ENCODE measurements at regions not wholly inside any gene's neighbourhood (a gene's known extent, or its start where the extent isn't known, plus 50 kb on each side); places are given as distances from the start of the nearest gene placed in this dataset.

DNA sequence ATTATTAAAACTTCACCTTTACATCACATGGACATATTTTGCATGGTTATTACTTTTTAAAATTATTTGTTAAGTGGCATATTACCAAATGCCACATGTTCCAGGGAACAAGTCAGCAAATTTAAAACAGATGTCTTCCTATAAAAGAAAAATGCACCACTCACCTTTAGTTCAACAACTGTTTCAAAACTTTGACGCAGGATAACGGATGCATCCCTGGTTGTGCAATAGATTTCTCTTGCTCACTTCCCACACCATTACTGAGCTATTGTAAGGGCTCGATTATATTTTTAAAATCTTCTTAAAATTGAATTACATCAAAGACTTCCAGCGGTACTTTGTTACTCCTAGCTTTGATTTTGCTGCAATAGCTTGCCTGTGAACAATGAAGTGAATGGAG is 93.0 kb upstream of the ARHGAP24 start:
- ChIA-PET POLR2A (no interaction called here), CTCF (no interaction called here)
- H3K4me3 Mint-ChIP-seq = no peak overlapping the region
- H3K27me3 Mint-ChIP-seq (ENCODE audit: low read depth) = no peaks in the 10 kb centered on the region
- ATAC-seq (no peak), DNase-seq (no peak)
- peaks cover 3% of the 10 kb centered on the region for H3K9me3 Mint-ChIP-seq (ENCODE audit: insufficient read depth)
- H3K36me3 Mint-ChIP-seq (ENCODE audit: low read depth) = no peaks in the 10 kb centered on the region
- no peaks in the 10 kb centered on the region for H3K4me1 Mint-ChIP-seq (ENCODE audit: low read depth)
- H3K27ac Mint-ChIP-seq = no peak overlapping the region

GRCh38 chr4:85391071-85391470 is 83.9 kb upstream of the ARHGAP24 start:
- H3K4me1 Mint-ChIP-seq (ENCODE audit: low read depth) = no peaks in the 10 kb centered on the region
- H3K27me3 Mint-ChIP-seq (ENCODE audit: low read depth) = no peaks in the 10 kb centered on the region
- CTCF ChIA-PET = no interaction called here
- POLR2A ChIA-PET = no interaction called here
- DNase-seq (no peak), ATAC-seq (no peak)
- H3K27ac Mint-ChIP-seq = no peak overlapping the region
- no peak overlapping the region for H3K4me3 Mint-ChIP-seq
- no peaks in the 10 kb centered on the region for H3K9me3 Mint-ChIP-seq (ENCODE audit: insufficient read depth)
- H3K36me3 Mint-ChIP-seq (ENCODE audit: low read depth) = no peaks in the 10 kb centered on the region

GRCh38 chr4:85391589-85392410 is 83.2 kb upstream of the ARHGAP24 start:
- H3K36me3 Mint-ChIP-seq (ENCODE audit: low read depth) = no peaks in the 10 kb centered on the region
- no peaks in the 10 kb centered on the region for H3K4me1 Mint-ChIP-seq (ENCODE audit: low read depth)
- no peaks in the 10 kb centered on the region for H3K9me3 Mint-ChIP-seq (ENCODE audit: insufficient read depth)
- CTCF ChIA-PET = no interaction called here
- H3K4me3 Mint-ChIP-seq = no peak overlapping the region
- POLR2A ChIA-PET = no interaction called here
- no peak for DNase-seq
- H3K27ac Mint-ChIP-seq = no peak overlapping the region
- ATAC-seq = no peak
- no peaks in the 10 kb centered on the region for H3K27me3 Mint-ChIP-seq (ENCODE audit: low read depth)

DNA sequence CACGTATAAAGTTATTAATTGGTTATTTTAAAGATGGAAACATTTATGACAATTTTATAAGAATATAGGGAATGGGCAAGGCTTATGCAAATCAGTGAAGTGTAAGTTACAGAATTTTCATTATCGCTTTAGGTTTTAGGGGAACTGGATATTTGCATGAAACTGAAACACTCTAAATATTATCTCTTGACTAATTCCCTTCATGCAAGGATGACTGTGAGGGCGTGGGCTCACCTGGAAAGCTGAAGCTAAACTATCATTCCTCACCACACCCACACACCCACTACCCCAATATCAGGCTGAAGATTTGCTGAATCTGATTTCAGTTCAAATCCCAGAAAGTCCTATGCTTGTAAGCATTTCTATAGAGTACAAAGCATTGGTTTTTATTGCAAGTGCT is 81.7 kb upstream of the ARHGAP24 start:
- H3K27me3 Mint-ChIP-seq (ENCODE audit: low read depth) = no peaks in the 10 kb centered on the region
- H3K4me1 Mint-ChIP-seq (ENCODE audit: low read depth) = no peaks in the 10 kb centered on the region
- ATAC-seq (no peak), DNase-seq (no peak)
- no peaks in the 10 kb centered on the region for H3K36me3 Mint-ChIP-seq (ENCODE audit: low read depth)
- H3K9me3 Mint-ChIP-seq (ENCODE audit: insufficient read depth) = no peaks in the 10 kb centered on the region
- ChIA-PET POLR2A (no interaction called here), CTCF (no interaction called here)
- no peak overlapping the region for H3K27ac Mint-ChIP-seq
- no peak overlapping the region for H3K4me3 Mint-ChIP-seq

DNA sequence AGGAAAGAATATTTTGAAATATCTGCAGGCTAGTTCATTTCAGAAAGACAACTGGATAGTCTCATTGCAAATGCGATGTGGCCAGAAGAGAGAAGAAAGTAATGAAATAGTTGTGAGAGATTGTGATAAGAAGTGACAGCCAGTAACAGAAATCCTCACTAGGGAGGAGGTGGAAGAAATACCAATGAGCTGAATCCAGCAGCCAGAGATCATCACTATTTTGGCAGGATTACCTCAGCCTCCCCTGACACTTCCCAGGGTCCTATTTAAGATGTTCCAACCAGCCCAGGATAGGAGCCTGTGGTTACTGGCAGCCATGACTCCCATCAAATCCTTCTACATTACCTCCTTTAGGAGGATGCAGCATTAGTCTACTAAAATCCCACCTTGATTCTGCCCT is 76.7 kb upstream of the ARHGAP24 start:
- H3K36me3 Mint-ChIP-seq (ENCODE audit: low read depth) = no peaks in the 10 kb centered on the region
- no peaks in the 10 kb centered on the region for H3K9me3 Mint-ChIP-seq (ENCODE audit: insufficient read depth)
- ChIA-PET CTCF (no interaction called here), POLR2A (no interaction called here)
- ATAC-seq (no peak), DNase-seq (no peak)
- no peak overlapping the region for H3K27ac Mint-ChIP-seq
- H3K4me1 Mint-ChIP-seq (ENCODE audit: low read depth) = no peaks in the 10 kb centered on the region
- H3K27me3 Mint-ChIP-seq (ENCODE audit: low read depth) = no peaks in the 10 kb centered on the region
- H3K4me3 Mint-ChIP-seq = no peak overlapping the region

GRCh38 chr4:85399270-85399669 is 75.7 kb upstream of the ARHGAP24 start:
- Mint-ChIP-seq H3K27ac (no peak overlapping the region), H3K27me3 (ENCODE audit: low read depth) (no peaks in the 10 kb centered on the region), H3K36me3 (ENCODE audit: low read depth) (no peaks in the 10 kb centered on the region), H3K4me1 (ENCODE audit: low read depth) (no peaks in the 10 kb centered on the region), H3K4me3 (no peak overlapping the region), H3K9me3 (ENCODE audit: insufficient read depth) (no peaks in the 10 kb centered on the region)
- CTCF ChIA-PET = no interaction called here
- POLR2A ChIA-PET = no interaction called here
- DNase-seq = no peak
- ATAC-seq = no peak

DNA sequence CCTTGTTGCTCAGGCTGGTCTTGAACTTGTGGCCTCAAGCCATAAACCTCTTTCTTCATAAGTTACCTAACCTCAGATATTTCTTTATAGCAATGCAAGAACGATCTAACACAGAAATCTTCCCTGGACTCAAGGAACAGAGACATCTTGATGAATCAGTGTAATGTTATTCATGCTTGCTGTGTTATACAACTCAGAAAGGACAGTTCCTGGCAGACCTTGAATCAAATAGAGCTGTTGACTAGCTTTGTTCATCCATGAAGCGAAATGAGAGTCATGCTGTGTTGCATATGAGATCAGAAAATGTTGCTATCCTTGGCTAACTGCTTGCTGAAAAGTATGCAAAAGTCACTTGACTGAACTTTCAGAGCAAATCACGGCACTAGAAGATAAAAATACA is 72.6 kb upstream of the ARHGAP24 start:
- H3K36me3 Mint-ChIP-seq (ENCODE audit: low read depth) = no peaks in the 10 kb centered on the region
- no peak overlapping the region for H3K27ac Mint-ChIP-seq
- CTCF ChIA-PET = no interaction called here

DNA sequence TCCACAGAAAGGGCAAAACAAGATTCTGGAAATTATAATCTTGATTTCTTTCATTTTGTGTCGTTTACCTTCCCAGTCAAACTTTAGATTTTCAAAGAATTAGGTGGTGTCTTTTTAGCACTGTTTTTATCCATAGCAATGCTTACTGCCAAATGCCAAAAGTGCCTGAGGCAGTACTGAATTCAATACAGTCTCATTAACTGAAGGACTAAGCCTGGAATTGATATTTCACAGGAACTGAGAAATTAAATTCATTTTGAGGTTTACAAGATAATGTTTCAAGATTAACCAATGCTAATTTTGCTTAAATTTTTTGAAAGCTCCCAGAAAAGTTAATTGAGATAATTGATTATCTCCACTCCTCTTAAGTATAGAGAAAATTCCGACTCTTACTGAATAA is 68.8 kb upstream of the ARHGAP24 start:
- Mint-ChIP-seq H3K4me3 (no peak overlapping the region), H3K9me3 (ENCODE audit: insufficient read depth) (no peaks in the 10 kb centered on the region), H3K4me1 (ENCODE audit: low read depth) (no peaks in the 10 kb centered on the region), H3K36me3 (ENCODE audit: low read depth) (no peaks in the 10 kb centered on the region), H3K27ac (no peak overlapping the region), H3K27me3 (ENCODE audit: low read depth) (no peaks in the 10 kb centered on the region)
- DNase-seq = no peak
- CTCF ChIA-PET = no interaction called here
- ATAC-seq = no peak
- POLR2A ChIA-PET = no interaction called here

More for the DNA sequence above, 72.6 kb upstream of the ARHGAP24 start:
- no peak for ATAC-seq
- DNase-seq = no peak
- Mint-ChIP-seq H3K9me3 (ENCODE audit: insufficient read depth) (no peaks in the 10 kb centered on the region), H3K4me1 (ENCODE audit: low read depth) (no peaks in the 10 kb centered on the region), H3K4me3 (no peak overlapping the region), H3K27me3 (ENCODE audit: low read depth) (no peaks in the 10 kb centered on the region)
- POLR2A ChIA-PET = no interaction called here

DNA sequence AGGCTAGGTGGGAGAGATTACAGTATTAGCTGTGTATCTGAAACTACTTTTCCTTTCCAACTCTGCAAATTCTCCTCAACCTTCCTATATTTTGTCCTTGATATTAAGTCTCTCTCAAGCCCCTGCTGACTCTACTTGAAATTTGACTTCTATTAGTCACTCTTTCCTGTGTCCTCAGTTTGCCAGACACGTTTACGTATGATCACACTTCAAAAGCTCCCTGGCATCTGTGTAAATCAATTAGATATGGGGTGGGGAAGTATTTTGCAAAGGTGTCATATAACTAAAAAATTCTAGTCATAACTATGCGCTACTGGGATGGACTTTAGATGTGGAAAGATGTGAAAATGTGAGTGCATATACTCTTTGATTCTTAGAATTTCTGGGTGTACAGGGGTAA is 67.4 kb upstream of the ARHGAP24 start:
- ATAC-seq (no peak), DNase-seq (no peak)
- H3K4me3 Mint-ChIP-seq = no peak overlapping the region
- no peak overlapping the region for H3K27ac Mint-ChIP-seq
- H3K36me3 Mint-ChIP-seq (ENCODE audit: low read depth) = no peaks in the 10 kb centered on the region
- POLR2A ChIA-PET = no interaction called here
- no peaks in the 10 kb centered on the region for H3K9me3 Mint-ChIP-seq (ENCODE audit: insufficient read depth)
- CTCF ChIA-PET = no interaction called here
- no peaks in the 10 kb centered on the region for H3K27me3 Mint-ChIP-seq (ENCODE audit: low read depth)
- no peaks in the 10 kb centered on the region for H3K4me1 Mint-ChIP-seq (ENCODE audit: low read depth)

DNA sequence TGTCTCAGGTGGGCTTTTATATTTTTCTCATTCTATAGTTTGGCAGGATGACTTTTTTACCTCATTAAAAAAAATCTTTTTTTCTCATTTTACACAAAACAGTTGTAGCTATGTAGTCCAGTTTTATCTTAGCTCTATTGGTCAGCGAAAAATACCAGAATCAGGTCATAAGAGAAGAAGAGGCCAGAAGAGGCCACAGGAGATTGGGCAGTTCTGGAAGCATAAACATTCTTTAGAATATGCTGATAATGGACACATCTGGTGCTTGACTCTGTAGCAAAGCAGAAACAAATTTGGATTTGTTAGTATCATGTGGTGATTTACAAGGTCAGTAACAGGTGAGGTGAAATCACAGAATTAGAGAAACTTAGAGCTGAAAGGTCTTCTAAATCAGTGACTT is 66.6 kb upstream of the ARHGAP24 start:
- H3K27me3 Mint-ChIP-seq (ENCODE audit: low read depth) = no peaks in the 10 kb centered on the region
- no peaks in the 10 kb centered on the region for H3K4me1 Mint-ChIP-seq (ENCODE audit: low read depth)
- no peak overlapping the region for H3K4me3 Mint-ChIP-seq
- H3K27ac Mint-ChIP-seq = no peak overlapping the region
- no peak for ATAC-seq
- DNase-seq = no peak
- ChIA-PET CTCF (no interaction called here), POLR2A (no interaction called here)
- H3K9me3 Mint-ChIP-seq (ENCODE audit: insufficient read depth) = no peaks in the 10 kb centered on the region
- no peaks in the 10 kb centered on the region for H3K36me3 Mint-ChIP-seq (ENCODE audit: low read depth)

DNA sequence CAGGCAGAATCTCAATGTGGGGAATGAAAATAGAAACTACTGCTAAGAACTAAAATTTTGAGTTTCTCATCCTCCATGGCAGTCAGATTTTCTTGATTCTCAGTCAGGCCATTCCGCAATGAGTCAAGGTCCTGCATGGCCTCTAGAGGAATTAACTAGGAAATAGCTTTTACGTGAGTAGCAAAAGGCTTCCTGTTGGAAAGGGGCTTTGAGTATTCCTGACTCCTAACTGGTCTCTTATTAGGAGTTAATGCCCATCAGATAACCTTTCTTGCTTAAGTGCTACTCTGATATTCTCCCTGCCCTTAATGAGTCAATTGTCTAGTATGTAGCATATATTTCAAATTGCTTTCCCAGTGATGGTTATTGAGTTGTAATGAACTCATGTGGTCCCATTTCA is 65.7 kb upstream of the ARHGAP24 start:
- no peak overlapping the region for H3K4me3 Mint-ChIP-seq
- no peak overlapping the region for H3K27ac Mint-ChIP-seq
- ATAC-seq = no peak
- no peaks in the 10 kb centered on the region for H3K4me1 Mint-ChIP-seq (ENCODE audit: low read depth)
- H3K9me3 Mint-ChIP-seq (ENCODE audit: insufficient read depth) = no peaks in the 10 kb centered on the region
- ChIA-PET CTCF (no interaction called here), POLR2A (no interaction called here)
- H3K36me3 Mint-ChIP-seq (ENCODE audit: low read depth) = no peaks in the 10 kb centered on the region
- no peaks in the 10 kb centered on the region for H3K27me3 Mint-ChIP-seq (ENCODE audit: low read depth)
- no peak for DNase-seq

DNA sequence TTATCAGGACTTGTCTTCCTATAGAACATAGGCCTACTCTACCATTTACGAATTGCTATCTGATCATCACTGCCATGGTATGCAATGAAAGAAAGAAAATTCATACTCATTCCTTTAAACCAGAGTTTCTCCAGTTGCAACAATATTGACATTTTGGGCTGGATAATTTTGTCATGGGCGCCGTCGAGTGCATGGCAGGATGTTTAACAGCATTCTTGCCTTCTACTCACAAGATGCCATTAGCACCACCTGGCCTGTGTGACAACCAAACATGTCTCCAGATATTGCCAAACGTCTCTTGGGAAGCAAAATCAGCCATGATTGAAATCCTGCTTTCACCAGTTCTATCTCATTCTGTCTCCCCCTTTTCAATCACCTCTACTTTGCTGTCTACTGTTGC is 63.6 kb upstream of the ARHGAP24 start:
- CTCF ChIA-PET = no interaction called here
- no peaks in the 10 kb centered on the region for H3K9me3 Mint-ChIP-seq (ENCODE audit: insufficient read depth)
- no peaks in the 10 kb centered on the region for H3K36me3 Mint-ChIP-seq (ENCODE audit: low read depth)
- POLR2A ChIA-PET = no interaction called here
- H3K27me3 Mint-ChIP-seq (ENCODE audit: low read depth) = no peaks in the 10 kb centered on the region
- no peak for ATAC-seq
- no peak overlapping the region for H3K4me3 Mint-ChIP-seq
- no peaks in the 10 kb centered on the region for H3K4me1 Mint-ChIP-seq (ENCODE audit: low read depth)
- no peak for DNase-seq
- H3K27ac Mint-ChIP-seq = no peak overlapping the region

DNA sequence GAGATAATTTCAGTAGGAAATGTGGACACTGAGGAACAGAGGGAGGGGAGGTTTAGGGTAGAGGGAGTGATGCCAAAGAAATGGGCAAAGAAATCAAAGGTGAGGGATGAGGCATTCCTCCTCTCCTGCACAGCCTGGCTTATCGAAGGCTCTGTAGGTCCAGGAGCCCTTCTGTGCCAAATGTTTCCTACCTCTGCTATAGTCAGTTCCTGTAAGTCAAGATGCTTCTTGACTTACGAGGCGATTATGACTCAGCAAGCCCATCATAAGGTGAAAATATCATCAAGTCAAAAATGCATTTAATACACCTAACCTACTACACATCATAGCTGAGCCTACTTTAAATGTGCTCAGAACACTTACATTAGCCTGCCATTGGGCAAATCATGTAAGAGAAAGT is 60.0 kb upstream of the ARHGAP24 start:
- Mint-ChIP-seq H3K4me3 (no peak overlapping the region), H3K27me3 (ENCODE audit: low read depth) (no peaks in the 10 kb centered on the region), H3K9me3 (ENCODE audit: insufficient read depth) (no peaks in the 10 kb centered on the region), H3K4me1 (ENCODE audit: low read depth) (no peaks in the 10 kb centered on the region), H3K36me3 (ENCODE audit: low read depth) (no peaks in the 10 kb centered on the region), H3K27ac (no peak overlapping the region)
- ChIA-PET CTCF (no interaction called here), POLR2A (no interaction called here)
- DNase-seq (no peak), ATAC-seq (no peak)
